WI38 (cell line): ENCODE measurements at regions not wholly inside any gene's neighbourhood (a gene's known extent, or its start where the extent isn't known, plus 50 kb on each side); places are given as distances from the start of the nearest gene placed in this dataset.

Source experiments
- H3K4me3 ChIP-seq: 2 replicates; pipeline ENCODE4 v1.5.1; 2011; ENCODE audit warnings: low read depth, mild to moderate bottlenecking, control low read depth, low read length
- TF ChIP-seq, protein P1 (sequence below): IDR thresholded peaks from 2 replicates; pipeline ENCODE4 v1.5.1; 2012; ENCODE audit warnings: low read depth, mild to moderate bottlenecking, control low read depth, low read length

DNA sequence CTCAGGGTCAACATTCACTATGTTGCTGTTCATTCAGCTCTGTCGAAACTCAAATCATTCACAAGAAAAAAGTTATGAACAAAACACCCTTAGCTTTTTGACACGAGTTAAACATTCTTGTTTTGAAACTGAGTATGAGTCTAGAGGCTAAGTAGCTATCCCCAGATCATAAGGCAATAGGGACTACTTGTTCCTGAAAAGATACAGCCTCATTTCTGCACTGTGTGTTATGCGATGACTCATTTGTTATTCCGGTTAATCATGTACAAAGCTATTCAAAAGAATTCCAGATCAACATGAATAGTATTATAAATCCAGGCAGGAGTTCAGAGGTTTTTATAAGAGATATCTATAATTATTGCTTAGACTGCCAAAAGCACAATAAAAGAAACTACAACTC, 908.0 kb downstream of the QKI start:
- no peak overlapping the region for H3K4me3 ChIP-seq
- TF ChIP-seq, protein P1, sequence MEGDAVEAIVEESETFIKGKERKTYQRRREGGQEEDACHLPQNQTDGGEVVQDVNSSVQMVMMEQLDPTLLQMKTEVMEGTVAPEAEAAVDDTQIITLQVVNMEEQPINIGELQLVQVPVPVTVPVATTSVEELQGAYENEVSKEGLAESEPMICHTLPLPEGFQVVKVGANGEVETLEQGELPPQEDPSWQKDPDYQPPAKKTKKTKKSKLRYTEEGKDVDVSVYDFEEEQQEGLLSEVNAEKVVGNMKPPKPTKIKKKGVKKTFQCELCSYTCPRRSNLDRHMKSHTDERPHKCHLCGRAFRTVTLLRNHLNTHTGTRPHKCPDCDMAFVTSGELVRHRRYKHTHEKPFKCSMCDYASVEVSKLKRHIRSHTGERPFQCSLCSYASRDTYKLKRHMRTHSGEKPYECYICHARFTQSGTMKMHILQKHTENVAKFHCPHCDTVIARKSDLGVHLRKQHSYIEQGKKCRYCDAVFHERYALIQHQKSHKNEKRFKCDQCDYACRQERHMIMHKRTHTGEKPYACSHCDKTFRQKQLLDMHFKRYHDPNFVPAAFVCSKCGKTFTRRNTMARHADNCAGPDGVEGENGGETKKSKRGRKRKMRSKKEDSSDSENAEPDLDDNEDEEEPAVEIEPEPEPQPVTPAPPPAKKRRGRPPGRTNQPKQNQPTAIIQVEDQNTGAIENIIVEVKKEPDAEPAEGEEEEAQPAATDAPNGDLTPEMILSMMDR, result no peak

DNA sequence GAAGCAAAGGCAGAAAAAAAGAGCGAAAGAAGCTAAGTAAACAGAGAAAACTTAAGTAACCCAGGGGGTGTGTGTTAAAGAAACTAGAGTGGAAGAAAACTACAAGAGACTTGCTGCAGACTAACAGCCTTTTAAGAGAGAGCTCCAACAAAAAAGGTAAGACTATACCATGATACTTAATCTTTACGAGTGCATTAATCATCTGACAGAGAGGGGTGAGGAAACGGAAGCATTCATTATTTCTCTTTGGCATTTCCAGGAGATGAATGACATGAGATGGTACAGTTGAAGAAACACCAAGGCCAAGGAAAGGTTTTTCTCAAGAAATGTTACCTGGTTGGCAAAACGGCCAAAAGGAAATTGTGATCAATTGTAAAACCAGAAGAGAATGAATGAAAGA, 906.8 kb downstream of the QKI start:
- TF ChIP-seq, protein P1, result no peak
- no peak overlapping the region for H3K4me3 ChIP-seq

DNA sequence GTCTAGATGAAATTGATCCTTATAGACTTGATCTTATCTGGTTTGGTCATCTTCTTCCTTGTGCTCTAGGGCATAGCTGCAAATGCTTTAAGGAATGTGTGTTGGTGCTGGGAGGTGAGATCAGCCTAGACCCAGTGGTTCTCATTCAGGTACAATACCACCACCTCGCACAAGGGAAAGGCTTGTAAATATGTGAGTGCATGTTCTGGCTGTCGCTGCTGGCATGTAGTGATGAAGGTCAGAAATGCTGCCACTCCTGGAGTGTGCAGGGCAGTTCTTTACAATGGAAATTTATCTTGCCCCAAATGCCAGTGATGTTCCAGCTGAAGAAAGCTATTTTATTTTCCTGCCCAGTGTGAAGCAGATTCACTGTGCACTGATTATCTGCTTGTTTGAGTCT, 900.9 kb downstream of the QKI start:
- TF ChIP-seq, protein P1, result no peak
- H3K4me3 ChIP-seq, result no peak overlapping the region

DNA sequence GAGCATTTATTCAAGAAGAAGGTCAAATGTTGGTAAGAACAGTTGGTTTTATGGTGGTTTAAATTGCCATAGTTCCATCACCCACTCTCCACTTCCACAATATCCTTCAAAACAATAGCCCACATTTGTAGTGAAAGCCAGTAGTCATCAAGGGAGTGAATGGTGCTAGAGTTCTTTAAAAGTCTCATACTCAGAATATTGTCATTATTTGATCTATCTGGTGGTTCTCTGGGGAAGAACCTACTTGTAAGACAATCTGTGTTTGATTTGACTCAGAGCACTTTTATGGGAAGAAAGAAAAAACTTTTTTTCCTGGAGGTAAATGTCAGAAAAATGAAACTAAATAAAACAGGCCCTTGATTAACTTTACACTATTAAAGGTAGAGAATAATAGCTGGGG, 893.8 kb downstream of the QKI start:
- TF ChIP-seq, protein P1, result no peak
- H3K4me3 ChIP-seq, result no peak overlapping the region

DNA sequence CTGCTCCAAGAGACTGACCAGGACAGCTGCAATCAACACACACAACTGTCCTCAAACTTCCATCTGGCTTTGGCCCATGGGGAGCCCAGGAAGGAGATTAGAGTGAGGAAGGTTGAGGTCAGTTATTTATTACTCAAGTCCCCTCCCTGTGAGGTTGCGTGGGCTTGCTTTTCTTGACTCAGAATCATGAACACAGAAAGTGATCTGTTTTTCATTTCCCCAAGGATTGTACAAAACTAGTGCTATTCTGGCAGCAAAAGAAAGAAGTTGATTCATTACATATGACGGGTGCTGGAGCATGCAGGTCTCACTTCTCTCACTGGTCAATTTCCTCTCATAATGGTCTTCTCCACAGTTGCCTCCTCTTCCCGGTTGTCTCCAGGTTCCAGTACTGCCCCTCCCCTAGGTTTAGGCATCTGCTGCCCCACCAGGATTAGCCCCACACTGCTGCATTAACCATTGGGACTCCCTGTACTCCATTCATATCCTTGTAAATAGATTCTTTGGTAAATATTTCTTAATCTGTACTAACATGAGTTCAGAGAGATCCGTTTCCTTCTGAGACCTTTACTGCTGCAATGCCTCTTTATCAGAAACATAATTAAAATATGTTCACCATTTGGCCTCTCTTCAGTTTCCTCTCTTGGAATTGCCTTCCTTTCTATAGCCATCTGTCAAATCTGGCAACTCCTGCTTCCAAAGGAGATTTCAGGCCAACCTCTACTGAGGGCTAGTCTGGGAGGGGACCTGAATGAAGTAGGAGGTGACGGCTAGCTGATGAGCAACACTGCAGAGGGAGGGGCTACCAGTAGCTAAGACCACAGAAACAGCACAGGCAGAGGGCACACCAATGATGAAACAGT, 888.8 kb downstream of the QKI start:
- TF ChIP-seq, protein P1, result no peak
- no peak overlapping the region for H3K4me3 ChIP-seq

DNA sequence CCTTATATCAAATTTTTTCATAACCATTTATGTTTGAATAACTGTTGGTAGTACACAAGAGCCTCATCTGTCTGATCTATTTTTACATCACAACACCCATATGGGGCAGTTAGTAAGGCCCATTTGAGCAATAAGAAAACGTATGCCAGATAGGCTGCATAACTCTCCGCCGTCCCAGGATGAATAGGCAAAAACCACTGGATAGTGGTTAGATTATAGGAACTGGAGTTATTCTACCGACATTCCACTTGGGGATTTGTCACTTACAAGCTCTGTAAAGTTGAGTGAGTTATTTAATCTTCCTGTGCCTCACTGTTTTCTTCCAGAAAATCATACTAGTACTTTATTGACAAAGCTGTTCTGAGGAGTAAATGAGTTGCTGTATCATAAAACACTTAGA, 881.9 kb downstream of the QKI start:
- TF ChIP-seq, protein P1, result no peak
- H3K4me3 ChIP-seq, result no peak overlapping the region

DNA sequence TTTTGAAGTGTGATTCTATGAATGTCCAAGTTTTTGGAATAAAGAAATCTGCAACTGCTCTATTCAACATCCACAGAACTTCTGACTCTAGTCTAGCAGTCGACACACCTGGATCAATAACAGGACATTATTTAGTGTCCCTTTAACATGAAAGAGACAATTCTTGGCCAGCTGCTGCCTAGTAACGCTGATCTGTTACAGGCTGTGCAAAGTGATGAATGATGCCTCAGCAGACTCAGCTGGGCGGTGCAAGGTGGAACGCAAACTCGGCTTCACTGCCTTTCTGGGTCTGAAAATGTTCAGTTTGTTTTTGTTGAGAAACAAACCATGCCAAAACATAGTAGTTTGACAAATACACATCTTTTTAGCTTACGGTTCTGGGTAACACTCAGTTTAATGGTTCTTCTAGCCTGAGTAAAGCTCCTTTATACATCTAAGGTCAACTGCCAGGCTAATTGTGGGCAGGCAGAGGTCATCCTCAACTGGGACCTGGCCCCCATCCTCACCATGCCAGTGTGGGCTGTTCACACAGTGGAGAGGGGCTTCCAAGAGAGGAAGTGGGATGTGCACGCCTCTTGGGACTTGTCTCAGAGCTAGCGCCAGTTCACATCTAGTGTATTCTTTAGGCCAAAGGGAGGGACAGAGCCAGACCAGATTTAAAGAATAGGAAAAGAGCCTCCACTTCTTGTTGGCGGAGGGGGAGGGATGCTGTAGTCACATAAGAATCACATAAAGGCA, 879.7 kb downstream of the QKI start:
- TF ChIP-seq, protein P1, result no peak
- no peak overlapping the region for H3K4me3 ChIP-seq
